ENCODE measurements at regions not wholly inside any gene's neighbourhood (a gene's known extent, or its start where the extent isn't known, plus 50 kb on each side); places are given as distances from the start of the nearest gene placed in this dataset.

- H3K27me3 ChIP-seq (ENCODE audit: insufficient read depth, low read length, poor library complexity, severe bottlenecking), result no peaks in the 10 kb centered on the region
- H3K36me3 ChIP-seq (ENCODE audit: insufficient read depth, low read length), result no peaks in the 10 kb centered on the region
- no peaks in the 10 kb centered on the region for H3K4me1 ChIP-seq (ENCODE audit: insufficient read depth, low read length, poor library complexity, severe bottlenecking)
- no peak for TF ChIP-seq CTCF (conservative IDR thresholded peaks at IDR 0.05; ENCODE audit: low read length)
- TF ChIP-seq EZH2phosphoT487 (IDR thresholded peaks at IDR 0.05; ENCODE audit: borderline replicate concordance), result no peak
- no peak overlapping the region for H3K9ac ChIP-seq (ENCODE audit: low read depth, low read length, poor library complexity, severe bottlenecking)
- H3K9me3 ChIP-seq (ENCODE audit: insufficient read depth, low read depth, low read length), result peaks cover 27% of the 10 kb centered on the region; the same call in 1 of the 2 replicates
- no peaks in the 10 kb centered on the region for H3K79me2 ChIP-seq (ENCODE audit: insufficient read depth, low read length)
- no peak overlapping the region for H3K4me2 ChIP-seq (ENCODE audit: low read depth, low read length, poor library complexity, severe bottlenecking)
- no peaks in the 10 kb centered on the region for H4K20me1 ChIP-seq (ENCODE audit: insufficient read depth, low read length, poor library complexity, severe bottlenecking)
- no peak overlapping the region for H2AFZ ChIP-seq (ENCODE audit: low read length)
- H3K4me3 ChIP-seq (ENCODE audit: low read length, poor library complexity, severe bottlenecking), result no peak overlapping the region
- H3F3A ChIP-seq (ENCODE audit: low read depth), result no peaks in the 10 kb centered on the region
- no peaks in the 10 kb centered on the region for H3K9me2 ChIP-seq (replicated peaks; ENCODE audit: low read depth, low read length)
Measured at GRCh38 chr22:47294576-47294975, 532.1 kb downstream of the TBC1D22A start.

DNA sequence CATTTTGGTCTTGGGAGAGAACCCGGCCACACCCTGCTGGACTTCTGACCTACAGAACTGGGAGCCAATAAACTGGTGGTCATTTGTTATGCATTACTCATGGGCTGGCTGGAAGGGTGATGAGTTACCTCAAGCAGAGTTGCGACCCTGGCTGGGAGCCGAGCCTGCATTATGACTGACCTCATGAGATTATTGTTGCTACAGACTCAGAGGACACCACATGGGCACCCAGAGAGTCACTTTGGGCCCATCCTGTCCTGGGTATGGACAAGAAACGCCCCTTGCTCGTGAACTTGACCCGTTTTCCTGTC lies 531.7 kb downstream of the TBC1D22A start:
- Histone ChIP-seq H3K9ac (ENCODE audit: low read depth, low read length, poor library complexity, severe bottlenecking) (no peak overlapping the region), H3K4me2 (ENCODE audit: low read depth, low read length, poor library complexity, severe bottlenecking) (no peak overlapping the region), H3K27me3 (ENCODE audit: insufficient read depth, low read length, poor library complexity, severe bottlenecking) (no peaks in the 10 kb centered on the region), H2AFZ (ENCODE audit: low read length) (no peak overlapping the region), H3K36me3 (ENCODE audit: insufficient read depth, low read length) (no peaks in the 10 kb centered on the region), H3K9me3 (ENCODE audit: insufficient read depth, low read depth, low read length) (peaks cover 27% of the 10 kb centered on the region; the same call in 1 of the 2 replicates), H3K9me2 (replicated peaks; ENCODE audit: low read depth, low read length) (no peaks in the 10 kb centered on the region), H3K4me1 (ENCODE audit: insufficient read depth, low read length, poor library complexity, severe bottlenecking) (no peaks in the 10 kb centered on the region), H4K20me1 (ENCODE audit: insufficient read depth, low read length, poor library complexity, severe bottlenecking) (no peaks in the 10 kb centered on the region), H3K4me3 (ENCODE audit: low read length, poor library complexity, severe bottlenecking) (no peak overlapping the region), H3K79me2 (ENCODE audit: insufficient read depth, low read length) (no peaks in the 10 kb centered on the region), H3F3A (ENCODE audit: low read depth) (no peaks in the 10 kb centered on the region)
- no peak for TF ChIP-seq CTCF (conservative IDR thresholded peaks at IDR 0.05; ENCODE audit: low read length)
- no peak for TF ChIP-seq EZH2phosphoT487 (IDR thresholded peaks at IDR 0.05; ENCODE audit: borderline replicate concordance)

GRCh38 chr22:47293368-47294221 lies 531.1 kb downstream of the TBC1D22A start:
- no peaks in the 10 kb centered on the region for H3K36me3 ChIP-seq (ENCODE audit: insufficient read depth, low read length)
- no peak overlapping the region for H2AFZ ChIP-seq (ENCODE audit: low read length)
- no peak overlapping the region for H3K4me2 ChIP-seq (ENCODE audit: low read depth, low read length, poor library complexity, severe bottlenecking)
- TF ChIP-seq CTCF (conservative IDR thresholded peaks at IDR 0.05; ENCODE audit: low read length) (no peak), EZH2phosphoT487 (IDR thresholded peaks at IDR 0.05; ENCODE audit: borderline replicate concordance) (no peak)
- H3K4me3 ChIP-seq (ENCODE audit: low read length, poor library complexity, severe bottlenecking), result no peak overlapping the region
- no peaks in the 10 kb centered on the region for H3K79me2 ChIP-seq (ENCODE audit: insufficient read depth, low read length)
- H3F3A ChIP-seq (ENCODE audit: low read depth), result no peaks in the 10 kb centered on the region
- no peaks in the 10 kb centered on the region for H3K27me3 ChIP-seq (ENCODE audit: insufficient read depth, low read length, poor library complexity, severe bottlenecking)
- no peaks in the 10 kb centered on the region for H3K9me2 ChIP-seq (replicated peaks; ENCODE audit: low read depth, low read length)
- no peaks in the 10 kb centered on the region for H4K20me1 ChIP-seq (ENCODE audit: insufficient read depth, low read length, poor library complexity, severe bottlenecking)
- no peak overlapping the region for H3K9ac ChIP-seq (ENCODE audit: low read depth, low read length, poor library complexity, severe bottlenecking)
- peaks cover 28% of the 10 kb centered on the region; the same call in 1 of the 2 replicates for H3K9me3 ChIP-seq (ENCODE audit: insufficient read depth, low read depth, low read length)
- no peaks in the 10 kb centered on the region for H3K4me1 ChIP-seq (ENCODE audit: insufficient read depth, low read length, poor library complexity, severe bottlenecking)
